ENCODE measurements at regions not wholly inside any gene's neighbourhood (a gene's known extent, or its start where the extent isn't known, plus 50 kb on each side); places are given as distances from the start of the nearest gene placed in this dataset.
"Not testable (repeated sequence)": the region's sequence is repeated elsewhere in the genome, so short reads cannot be mapped to it uniquely, and the experiment has no call there.

- intact Hi-C loops (cut with DNase I), result no loop called here
- no peak for DNase-seq
These were observed 733.0 kb downstream of the GRIK2 start for GRCh38 chr6:102126488-102126887.

GRCh38 chr6:102127253-102127652 is 733.7 kb downstream of the GRIK2 start:
- peak in 1 of 10 donors; percentile 59 for DNase-seq
- intact Hi-C loops (cut with DNase I), result no loop called here

GRCh38 chr6:102137859-102138258 is 744.4 kb downstream of the GRIK2 start:
- intact Hi-C loops (cut with DNase I), result no loop called here
- DNase-seq, result no peak

GRCh38 chr6:102149191-102149590 is 755.7 kb downstream of the GRIK2 start:
- DNase-seq, result no peak
- intact Hi-C loops (cut with DNase I), result no loop called here

GRCh38 chr6:102150549-102150948 is 757.0 kb downstream of the GRIK2 start:
- DNase-seq, result no peak
- intact Hi-C loops (cut with DNase I), result no loop called here

- intact Hi-C loops (cut with DNase I), result no loop called here
- DNase-seq, result peak in 1 of 10 donors; percentile 32
These were observed 760.7 kb downstream of the GRIK2 start for GRCh38 chr6:102154176-102154575.

- intact Hi-C loops (cut with DNase I), result no loop called here
- DNase-seq, result no peak
These were observed 761.4 kb downstream of the GRIK2 start for GRCh38 chr6:102154874-102155273.

GRCh38 chr6:102169802-102170201 is 776.3 kb downstream of the GRIK2 start:
- peak in 2 of 10 donors; percentile 24 to 63 for DNase-seq
- intact Hi-C loops (cut with DNase I), result not testable (repeated sequence)

GRCh38 chr6:102187186-102187585 is 793.7 kb downstream of the GRIK2 start:
- intact Hi-C loops (cut with DNase I), result no loop called here

GRCh38 chr6:102195311-102195710 is 801.8 kb downstream of the GRIK2 start:
- intact Hi-C loops (cut with DNase I), result no loop called here
- DNase-seq, result no peak

More at GRCh38 chr6:102187186-102187585, 793.7 kb downstream of the GRIK2 start:
- DNase-seq, result no peak

- no peak for DNase-seq
- intact Hi-C loops (cut with DNase I), result no loop called here
These were observed 803.7 kb downstream of the GRIK2 start for GRCh38 chr6:102197211-102197610.

- intact Hi-C loops (cut with DNase I), result no loop called here
- no peak for DNase-seq
These were observed 810.8 kb downstream of the GRIK2 start for GRCh38 chr6:102204351-102204750.

GRCh38 chr6:102215425-102215824 is 821.9 kb downstream of the GRIK2 start:
- no peak for DNase-seq

GRCh38 chr6:102216232-102216631 is 822.7 kb downstream of the GRIK2 start:
- intact Hi-C loops (cut with DNase I), result no loop called here
- no peak for DNase-seq

More at GRCh38 chr6:102215425-102215824, 821.9 kb downstream of the GRIK2 start:
- intact Hi-C loops (cut with DNase I), result no loop called here

- intact Hi-C loops (cut with DNase I), result no loop called here
- no peak for DNase-seq
These were observed 830.4 kb downstream of the GRIK2 start for GRCh38 chr6:102223942-102224341.

GRCh38 chr6:102229271-102229670 is 835.8 kb downstream of the GRIK2 start:
- intact Hi-C loops (cut with DNase I), result no loop called here
- no peak for DNase-seq

Measured in posterior cingulate gyrus (tissue), 11 donors.